HEK293T (cell line): ENCODE measurements at regions not wholly inside any gene's neighbourhood (a gene's known extent, or its start where the extent isn't known, plus 50 kb on each side); places are given as distances from the start of the nearest gene placed in this dataset.

Experiments used
- ELF4 ChIP-seq: fragments of 450-650 bp; IDR thresholded peaks from 2 replicates; pipeline ENCODE4 v1.6.1; 2017; ENCODE audit warnings: antibody characterized with exemption
- FOXA1 ChIP-seq: fragments of 450-650 bp; IDR thresholded peaks from 2 replicates; pipeline ENCODE4 v1.6.1; 2016; ENCODE audit warnings: mild to moderate bottlenecking
- FOXM1 ChIP-seq: fragments of 450-650 bp; IDR thresholded peaks from 2 replicates; pipeline ENCODE4 v1.6.1; 2017; ENCODE audit warnings: mild to moderate bottlenecking, borderline replicate concordance
- L3MBTL2 ChIP-seq: fragments of 450-650 bp; conservative IDR thresholded peaks from 2 replicates; pipeline ENCODE4 v1.6.1; 2016; ENCODE audit warnings: mild to moderate bottlenecking
- PKNOX1 ChIP-seq: fragments of 450-650 bp; IDR thresholded peaks from 2 replicates; pipeline ENCODE4 v1.6.1; 2016
- SP1 ChIP-seq: fragments of 450-650 bp; IDR thresholded peaks from 2 replicates; pipeline ENCODE4 v1.6.1; 2017
- SUZ12 ChIP-seq: fragments of 450-650 bp; IDR thresholded peaks from 2 replicates; pipeline ENCODE4 v1.6.1; 2016; ENCODE audit warnings: mild to moderate bottlenecking
- TARDBP ChIP-seq: fragments of 450-650 bp; IDR thresholded peaks from 2 replicates; pipeline ENCODE4 v1.6.1; 2016

DNA sequence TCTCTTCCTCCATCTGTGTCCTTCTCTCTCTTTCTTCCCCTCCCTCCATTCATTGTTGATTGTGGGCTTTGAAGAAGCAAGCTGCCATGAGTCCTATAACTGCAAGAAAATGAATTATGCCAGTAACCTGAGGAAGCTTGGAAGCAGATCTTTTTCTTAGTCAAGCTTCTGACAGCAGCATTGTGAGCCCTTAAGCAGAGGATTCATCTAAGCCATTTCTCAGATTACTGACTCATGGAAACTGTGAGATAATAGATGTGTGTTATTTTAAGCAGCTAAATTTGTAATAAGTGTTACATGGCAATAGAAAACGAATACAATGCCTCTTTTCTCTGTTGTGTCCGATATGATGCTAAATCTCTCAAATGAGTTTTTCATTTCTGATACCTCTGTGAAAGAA lies 1109.7 kb downstream of the CDH11 start:
- TF ChIP-seq SUZ12 (no peak), FOXA1 (no peak), TARDBP (no peak), ELF4 (no peak), FOXM1 (no peak), SP1 (no peak), PKNOX1 (no peak), L3MBTL2 (no peak)
